ENCODE measurements at regions not wholly inside any gene's neighbourhood (a gene's known extent, or its start where the extent isn't known, plus 50 kb on each side); places are given as distances from the start of the nearest gene placed in this dataset.
"Not testable (repeated sequence)": the region's sequence is repeated elsewhere in the genome, so short reads cannot be mapped to it uniquely, and the experiment has no call there.

DNA sequence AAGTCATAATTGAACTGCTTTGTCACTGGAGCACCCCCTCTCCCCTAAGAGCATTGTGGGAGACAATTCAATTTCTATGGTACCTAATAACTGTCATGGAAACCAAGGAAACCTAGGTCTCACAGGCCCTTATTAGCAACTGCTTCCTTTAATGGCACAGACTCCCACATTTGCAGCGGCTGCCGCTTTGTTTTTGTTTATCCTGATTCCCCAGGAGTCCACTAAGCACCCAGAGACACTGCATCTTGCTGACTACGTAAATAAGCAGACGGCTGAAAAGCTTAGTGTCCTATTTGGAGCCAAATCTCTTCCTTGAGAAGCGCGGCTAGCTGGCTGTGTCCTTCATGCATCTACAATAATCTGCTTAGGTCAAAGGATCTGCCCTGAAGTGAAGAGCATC is 494.4 kb downstream of the TMA16 start:
- no peak for DNase-seq

DNA sequence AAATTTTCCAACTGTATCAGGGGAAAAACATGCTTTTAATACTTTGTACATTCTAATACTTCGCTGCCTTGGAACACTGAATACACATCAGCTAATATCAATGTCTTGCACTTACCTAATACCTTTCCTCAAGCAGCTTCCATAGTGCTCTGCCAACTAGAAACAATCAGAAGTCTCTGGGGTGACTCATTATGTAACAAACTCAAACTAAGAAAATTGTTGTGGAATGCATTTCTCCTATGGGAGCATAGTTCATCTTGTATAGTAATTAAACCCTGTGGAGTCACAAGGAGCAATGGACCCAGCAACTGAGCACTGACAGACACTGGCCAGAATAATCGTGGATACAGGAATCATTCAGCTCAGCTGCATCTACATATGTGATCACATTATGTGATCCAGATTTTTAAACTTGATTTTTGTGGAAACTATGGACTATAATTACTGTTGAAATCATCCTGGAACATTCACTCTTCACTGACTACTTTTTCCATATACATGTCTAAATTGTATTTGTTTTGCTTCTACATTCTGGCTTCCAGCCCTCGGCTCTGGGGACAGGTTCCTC is 496.9 kb downstream of the TMA16 start:
- no peak for DNase-seq

DNA sequence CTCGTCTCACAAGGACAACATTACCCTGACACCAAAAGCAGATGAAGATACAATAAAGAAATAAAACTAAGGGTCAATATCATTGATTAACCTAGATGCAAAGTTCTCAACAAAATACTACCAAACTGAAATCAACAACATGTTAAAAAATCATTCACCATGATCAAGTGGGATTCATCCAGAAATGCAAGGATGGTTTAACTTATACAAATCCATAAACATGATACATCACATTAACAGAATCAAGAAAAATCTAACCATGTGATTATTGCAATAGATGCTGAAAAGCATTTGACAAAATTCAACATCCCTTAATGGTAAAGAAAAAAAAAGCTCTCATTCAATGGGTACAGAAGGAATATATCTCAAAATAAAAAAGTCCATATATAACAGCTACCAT is 514.9 kb downstream of the TMA16 start:
- no peak for DNase-seq

DNA sequence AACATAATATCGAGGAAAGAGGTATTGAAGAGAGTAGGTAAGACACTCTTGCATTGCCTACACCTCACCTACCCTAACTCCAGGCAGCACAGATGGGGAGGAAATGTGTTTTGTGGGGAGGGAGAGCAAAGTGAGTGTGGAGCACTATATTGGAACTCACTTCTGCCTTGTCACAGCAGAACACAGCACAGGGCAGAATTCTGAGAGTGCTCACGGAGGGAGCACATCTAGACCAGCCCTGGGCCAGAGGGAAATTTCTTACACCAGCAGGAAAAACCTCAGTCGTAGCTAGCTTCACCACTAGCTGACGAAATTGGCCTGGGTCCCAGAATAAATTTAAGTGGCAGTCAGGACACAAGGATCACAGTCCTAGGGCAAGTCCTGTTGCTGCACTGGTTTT is 517.3 kb downstream of the TMA16 start:
- no peak for DNase-seq

DNA sequence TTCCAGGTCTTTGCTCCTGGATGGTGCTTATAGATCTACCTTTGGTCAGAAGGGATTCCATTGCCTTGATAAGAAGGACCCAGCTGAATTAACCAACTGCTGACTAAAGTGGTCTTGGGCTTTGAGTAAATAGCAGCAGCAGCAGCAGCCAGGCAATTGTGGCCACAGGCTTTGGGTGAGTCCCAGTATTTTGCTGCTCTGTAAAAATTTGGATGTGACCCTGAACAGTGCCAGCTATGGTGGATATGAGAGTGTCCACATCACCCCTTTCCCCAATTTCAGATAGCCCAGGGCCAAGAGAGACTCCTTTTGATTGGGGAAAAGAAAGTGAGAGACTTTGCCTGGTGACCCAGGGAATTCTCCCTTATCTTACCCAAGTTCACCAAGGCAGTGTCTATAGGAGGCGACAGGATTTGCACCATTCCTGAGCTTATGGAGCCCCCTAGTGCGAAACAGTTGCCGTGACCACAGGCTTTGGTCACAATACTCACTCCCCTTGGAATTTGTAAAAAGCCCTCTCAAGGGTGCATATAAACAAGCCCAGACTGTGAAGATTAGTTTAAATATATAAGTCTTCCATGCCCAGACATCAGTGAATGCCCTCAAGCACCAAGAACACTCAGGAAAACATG is 518.0 kb downstream of the TMA16 start:
- DNase-seq, result peak; percentile 38 to 72

DNA sequence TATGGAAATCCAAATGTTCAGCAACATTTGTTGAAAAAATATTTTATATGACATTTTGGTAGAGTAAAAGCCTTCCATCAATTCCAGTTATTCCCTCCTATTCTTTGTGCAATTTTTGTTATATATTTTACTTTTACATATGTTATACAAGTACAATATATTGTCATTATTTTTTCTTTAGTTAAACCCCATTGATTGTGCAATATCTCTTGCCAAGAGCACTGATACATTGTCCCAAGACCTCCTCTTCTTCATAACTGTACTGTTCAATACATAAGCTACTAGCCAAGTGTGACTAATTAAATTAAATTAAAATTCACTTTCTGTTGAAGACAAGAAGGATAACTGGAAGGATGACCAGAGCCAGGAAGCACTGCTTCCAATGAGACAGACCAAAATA is 527.5 kb downstream of the TMA16 start:
- no peak for DNase-seq

DNA sequence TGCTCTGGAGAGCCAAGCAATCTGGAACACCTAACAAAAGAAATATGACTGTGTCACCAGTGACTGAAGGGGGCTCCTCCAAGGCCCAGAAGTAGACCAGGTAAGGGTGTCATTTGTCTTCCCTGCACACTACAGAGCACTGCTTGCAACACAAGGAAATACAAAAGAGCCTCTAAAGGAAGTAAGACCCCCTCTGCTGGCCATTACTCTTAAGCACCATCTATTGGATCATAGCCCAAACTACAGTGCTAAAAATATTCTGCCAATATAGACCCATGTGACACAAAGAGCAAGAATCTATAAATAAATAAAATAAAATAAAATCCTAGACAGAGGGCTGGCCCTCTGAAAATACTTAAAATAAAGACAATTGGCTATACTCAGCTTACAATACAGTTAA is 528.7 kb downstream of the TMA16 start:
- no peak for DNase-seq

DNA sequence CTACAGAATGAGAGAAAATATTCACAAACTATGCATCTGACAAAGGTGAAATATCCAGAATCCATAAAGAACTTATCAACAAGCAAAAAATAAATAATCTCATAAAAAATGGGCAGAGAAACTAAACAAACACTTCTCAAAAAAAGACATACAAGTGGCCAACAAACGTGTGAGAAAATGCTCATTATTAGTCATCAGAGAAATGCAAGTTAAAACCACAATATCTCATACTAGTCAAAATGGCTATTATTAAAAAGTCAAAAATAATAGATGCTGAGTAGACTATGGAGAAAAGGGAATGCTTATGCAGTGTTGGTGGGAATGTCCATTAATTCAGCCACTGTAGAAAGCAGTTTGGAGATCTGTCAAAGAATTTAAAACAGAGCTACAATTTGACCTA is 533.3 kb downstream of the TMA16 start:
- DNase-seq, result no peak

DNA sequence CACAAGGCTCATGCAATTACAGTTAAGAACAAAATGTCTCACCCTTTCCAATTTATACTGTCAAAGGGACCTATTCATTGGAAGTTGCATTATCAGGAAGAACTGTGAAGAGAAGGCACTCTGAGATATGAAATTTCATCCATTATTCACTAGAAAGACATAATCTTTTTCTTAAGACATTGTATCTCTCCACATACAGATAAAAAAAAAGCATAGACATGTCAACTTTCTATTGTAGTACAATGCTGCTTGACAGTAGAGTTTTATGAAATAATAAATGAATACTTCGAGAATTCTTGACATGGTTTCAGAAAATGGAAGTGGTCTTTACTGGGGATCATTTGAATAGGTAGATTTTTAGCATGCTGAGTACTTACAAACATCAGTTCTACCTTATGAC is 545.0 kb downstream of the TMA16 start:
- no peak for DNase-seq

DNA sequence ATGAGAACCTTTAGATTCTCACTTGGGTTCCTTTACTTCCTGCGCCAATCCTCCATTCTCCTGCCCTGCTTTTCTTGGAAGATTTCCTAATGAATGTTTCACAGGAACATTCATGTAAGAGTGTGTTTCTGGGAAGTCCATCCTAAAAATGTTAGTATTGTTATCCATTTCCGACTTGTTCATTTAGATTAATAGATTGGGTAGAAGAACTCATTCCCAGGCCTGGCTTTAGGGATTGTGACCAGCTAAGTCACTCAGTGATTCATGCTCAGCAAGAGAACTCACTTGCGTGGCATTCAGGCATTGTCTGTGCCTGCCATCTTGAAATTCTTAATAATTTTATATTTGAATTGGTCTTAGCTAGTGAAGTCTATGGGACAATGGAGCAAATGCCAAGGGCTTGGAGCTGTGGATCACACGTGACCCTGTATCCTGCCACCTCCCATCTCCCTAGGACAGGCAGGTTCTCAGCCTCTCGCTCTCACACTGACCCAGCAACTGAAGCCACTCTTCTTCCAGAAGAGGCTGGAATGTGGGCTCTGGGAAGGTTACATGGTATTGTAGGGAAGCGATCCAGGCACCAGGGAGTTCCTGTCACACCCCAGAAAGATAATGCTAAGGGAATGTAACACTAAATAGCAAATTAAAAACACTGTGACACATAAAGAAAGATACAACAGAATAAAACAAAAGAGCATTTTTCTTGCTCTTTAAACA is 562.1 kb downstream of the TMA16 start:
- DNase-seq, result no peak

DNA sequence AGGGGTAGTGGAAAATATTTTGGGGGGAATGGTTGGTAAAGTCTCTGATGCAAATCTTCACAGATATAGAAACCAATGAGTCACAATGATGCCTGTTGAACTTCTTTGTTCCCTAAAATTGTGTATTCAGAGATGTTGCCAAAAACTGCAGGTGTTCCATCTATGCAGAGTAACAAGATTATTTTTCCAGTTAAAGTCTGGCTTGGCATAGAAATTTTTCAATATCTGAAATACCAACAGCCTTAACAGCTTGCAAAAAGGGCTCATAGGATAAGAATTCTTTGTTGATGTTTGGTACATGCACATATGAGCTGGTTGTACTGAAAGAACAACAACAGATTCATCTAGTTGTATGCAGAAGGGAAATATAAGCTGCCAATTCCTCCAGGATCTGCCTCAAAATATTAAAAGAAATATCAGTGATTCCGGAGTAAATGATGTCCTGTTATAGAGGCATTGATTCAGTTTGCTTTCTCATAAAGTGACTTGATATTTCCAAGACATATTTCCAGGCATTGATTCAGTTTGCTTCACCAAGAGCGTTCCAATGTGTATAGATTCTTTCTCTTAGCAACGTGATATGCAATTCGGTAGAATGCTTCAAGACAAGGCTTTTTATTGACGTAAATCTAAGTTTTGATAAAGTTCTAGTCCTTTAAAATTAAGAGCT is 564.4 kb downstream of the TMA16 start:
- no peak for DNase-seq

DNA sequence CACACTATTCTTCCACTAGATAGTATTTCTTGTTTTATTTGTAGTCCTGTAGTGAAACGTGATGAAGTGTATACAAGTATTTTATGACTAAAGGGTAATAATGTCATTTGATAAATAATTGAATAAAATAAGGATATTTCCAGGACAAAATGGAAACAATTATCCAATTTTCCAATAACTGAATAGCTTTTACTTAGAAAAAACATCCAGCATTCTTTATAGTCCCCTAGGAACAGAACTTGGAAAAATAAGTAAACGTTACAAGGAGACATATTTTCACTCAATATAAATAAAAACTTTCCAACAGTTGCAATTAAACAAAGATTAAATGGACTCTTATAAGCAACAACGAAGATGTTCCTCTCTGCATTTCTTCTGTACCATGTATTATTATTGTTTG is 566.0 kb downstream of the TMA16 start:
- no peak for DNase-seq

DNA sequence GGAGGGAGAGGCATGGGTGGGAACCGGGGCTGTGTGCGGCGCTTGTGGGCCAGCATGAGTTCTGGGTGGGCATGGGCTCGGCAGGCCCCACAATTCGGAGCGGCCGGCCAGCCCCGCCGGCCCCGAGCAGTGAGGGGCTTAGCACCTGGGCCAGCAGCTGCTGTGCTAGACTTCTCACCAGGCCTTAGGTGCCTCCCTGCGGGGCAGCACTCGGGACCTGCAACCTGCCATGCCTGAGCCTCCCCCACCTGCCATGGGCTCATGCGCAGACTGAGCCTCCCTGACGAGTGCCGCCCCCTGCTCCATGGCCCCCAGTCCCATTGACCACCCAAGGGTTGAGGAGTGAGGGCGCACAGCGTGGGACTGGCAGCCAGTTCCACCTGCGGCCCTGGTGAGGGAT is 573.9 kb downstream of the TMA16 start:
- DNase-seq, result no peak

DNA sequence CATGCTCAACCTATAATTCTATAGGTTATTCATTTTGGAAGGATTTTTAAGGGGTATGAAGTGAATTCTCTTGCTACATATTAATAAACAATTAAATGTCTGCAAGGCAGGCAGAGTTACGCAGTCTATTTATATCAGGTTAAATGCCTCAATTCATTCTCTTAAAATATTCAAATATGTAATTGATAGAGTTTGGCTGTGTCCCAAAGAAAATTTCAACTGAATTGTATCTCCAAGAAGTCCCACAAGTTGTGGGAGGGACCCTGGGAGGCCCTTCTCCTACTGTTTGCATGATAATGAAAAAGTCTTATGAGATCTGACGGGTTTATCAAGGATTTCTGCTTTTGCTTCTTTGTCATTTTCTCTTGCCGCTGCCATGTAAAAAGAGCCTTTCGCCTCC is 576.1 kb downstream of the TMA16 start:
- DNase-seq, result no peak

DNA sequence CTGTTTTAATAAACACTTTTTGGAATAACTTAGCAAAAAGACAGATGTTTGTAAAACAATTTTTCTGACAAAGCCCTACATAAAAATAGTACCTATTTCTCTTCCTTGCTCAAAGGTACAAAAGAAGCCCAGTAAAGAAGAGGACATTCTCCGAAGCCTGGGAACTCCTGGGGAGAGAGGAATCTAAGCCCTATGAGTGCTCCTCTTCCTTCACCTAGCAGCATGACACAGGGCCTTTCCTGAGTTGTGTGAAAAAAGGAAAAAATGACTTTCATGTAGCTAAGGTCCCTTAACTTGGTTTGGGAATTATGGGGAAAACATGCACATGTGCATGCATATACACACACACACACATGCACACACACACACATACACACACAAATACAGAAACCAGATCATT is 586.9 kb downstream of the TMA16 start:
- peak; percentile 26 to 43 for DNase-seq

DNA sequence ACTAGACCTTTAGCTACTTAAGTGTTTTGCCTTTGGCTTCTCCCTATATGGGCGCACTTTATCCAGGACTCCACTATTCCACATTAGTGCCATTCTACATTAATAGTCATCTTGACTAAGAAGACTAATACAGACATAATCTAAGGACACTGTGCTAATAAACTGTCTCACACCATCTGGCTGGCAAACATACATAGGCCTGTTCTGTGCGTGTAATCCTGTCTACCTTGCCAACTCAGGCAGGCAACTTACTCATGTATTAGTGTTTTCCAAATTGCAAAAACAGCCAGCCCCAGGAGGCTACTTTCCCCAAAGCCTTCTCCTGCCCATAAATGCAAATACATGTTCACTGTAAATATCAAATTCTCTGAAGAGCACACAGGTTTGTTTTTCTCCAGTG is 587.3 kb downstream of the TMA16 start:
- DNase-seq, result peak; percentile 91 to 96

DNA sequence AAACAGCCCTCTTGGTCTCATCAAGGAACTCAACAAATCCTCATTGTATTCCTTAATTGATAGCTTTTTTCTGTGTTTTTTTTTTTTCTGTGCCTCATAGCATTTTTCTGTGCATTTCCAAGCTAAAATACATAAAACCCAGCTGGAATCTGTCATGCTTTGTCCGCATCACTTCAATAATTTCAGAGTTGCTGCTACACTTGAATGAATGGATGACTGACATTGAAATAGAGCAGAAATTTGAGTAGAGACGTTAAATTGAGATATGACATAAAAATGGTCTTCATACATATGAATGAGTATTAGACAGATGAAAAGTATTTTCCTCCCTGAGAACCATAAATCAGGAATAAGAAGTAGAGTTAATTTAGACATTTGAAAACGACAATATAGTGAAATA is 593.2 kb downstream of the TMA16 start:
- DNase-seq, result peak in 1 of 2 experiments; percentile 45

DNA sequence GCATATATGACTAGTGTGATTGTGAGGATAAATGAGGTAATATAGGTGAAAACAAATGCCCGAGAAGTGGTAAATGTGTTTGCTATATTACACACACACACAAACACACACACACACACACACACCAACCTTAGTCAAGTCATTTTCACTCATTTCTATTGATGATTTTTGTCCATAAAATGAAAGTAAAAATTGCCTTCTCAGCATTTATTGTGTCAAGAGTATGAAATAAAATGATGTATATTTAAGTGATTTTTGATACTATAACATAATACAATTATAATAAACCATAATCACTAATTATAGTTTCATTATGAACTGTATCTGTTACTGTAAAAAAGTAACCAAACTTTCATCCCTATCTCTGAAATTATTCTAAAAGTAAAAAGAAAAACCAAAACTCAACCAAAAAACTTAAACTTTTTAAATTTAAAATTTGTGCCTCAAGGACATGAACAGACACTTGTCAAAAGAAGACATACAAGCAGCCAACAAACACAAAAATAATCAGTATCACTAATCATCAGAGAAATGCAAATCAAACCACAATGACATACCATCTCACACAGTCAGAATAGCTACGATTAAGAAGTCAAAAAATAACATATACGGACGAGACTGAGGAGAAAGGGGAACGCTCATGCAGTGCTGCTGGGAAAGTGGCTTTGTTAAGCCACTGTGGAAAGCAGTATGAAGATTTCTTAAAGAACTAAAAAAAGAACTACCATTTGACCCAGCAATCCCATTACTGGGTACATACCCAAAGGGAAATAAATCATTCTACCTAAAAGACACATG is 601.0 kb downstream of the TMA16 start:
- no peak for DNase-seq

DNA sequence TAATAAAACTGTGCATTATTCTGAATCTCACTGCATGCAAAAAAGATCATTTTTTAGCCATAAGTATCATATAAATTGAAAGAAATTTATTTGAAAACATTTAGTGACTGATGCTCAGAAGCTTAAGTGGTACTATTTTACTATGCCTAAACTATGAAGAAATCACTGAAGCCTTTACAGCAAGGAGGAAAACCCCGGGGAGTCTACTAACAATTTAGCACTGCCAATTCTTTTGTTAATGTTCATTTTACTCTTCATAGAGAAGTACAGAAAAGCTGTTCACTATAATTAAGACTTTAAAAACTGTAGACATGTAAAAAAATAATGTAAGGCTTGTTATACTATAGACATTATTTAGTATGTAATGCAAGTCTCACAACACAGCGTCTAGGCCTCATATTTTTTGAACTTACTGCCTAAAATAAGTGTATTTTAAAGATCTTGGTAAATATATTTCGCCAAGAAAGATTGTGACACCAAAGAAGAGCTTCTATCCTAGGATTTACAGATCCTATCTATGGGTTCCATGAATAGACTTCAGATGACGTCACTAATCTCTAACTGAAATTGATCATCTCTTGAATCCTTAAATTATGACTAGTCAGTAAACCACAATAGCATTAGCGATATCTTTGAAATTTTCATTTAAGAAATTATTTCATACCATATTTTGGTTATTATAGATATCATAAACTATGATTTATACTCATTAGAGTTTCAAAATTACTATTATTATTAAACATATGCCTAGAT is 602.5 kb downstream of the TMA16 start:
- no peak for DNase-seq

DNA sequence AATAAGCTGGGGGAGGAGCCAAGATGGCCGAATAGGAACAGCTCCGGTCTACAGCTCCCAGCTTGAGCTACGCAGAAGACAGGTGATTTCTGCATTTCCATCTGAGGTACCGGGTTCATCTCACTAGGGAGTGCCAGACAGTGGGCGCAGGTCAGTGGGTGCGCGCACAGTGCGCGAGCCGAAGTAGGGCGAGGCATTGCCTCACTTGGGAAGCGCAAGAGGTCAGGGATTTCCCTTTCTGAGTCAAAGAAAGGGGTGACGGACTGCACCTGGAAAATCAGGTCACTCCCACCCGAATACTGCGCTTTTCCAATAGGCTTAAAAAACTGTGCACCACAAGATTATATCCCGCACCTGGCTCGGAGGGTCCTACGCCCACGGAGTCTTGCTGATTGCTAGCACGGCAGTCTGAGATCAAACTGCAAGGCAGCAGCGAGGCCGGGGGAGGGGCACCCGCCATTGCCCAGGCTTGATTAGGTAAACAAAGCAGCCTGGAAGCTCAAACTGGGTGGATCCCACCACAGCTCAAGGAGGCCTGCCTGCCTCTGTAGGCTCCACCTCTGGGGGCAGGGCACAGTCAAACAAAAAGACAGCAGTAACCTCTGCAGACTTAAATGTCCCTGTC is 606.4 kb downstream of the TMA16 start:
- not testable (repeated sequence) for DNase-seq

DNA sequence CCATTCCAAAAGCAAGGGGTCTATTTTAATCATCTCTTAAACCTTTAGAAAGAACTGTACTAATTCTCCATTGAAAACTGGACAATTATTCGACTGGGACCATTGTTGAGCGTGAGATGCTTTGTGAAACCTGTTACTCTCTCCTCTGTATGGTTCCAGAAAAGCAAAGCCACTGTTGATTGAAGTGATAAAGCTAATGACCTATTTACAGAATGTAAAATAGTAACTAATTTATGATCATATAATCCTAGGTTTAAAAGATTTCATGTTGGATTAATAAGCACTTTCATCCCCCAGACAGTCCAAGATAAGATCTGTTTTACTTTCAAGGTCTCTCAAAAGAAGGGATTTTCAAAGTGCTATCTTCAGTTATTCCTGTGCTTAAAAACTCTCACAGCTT is 614.5 kb downstream of the TMA16 start:
- DNase-seq, result no peak

DNA sequence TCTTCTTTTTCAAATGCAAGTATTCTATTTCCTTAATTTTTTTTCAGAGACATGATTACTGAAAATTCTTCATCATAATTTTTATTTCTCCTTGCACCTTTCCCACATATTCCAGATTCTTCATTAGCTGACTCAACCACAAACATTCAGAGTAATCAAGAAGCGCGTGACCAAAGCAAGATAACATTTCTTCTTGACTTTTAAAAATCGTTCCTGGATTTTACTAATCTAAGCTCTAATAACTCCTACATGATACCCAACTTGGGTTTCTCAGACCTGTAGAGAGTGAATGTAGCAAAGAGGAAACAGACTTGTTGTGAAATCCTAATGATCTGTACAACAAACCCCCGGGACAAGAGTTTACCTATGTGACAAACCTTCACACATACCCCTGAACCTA is 615.0 kb downstream of the TMA16 start:
- no peak for DNase-seq

Measured in NCI-H526 (cell line).